NCI-H446 treated with DMSO at 0.1 percent for 48 hours (cell line): ENCODE measurements at regions not wholly inside any gene's neighbourhood (a gene's known extent, or its start where the extent isn't known, plus 50 kb on each side); places are given as distances from the start of the nearest gene placed in this dataset.

Source experiments
- DNase-seq: peaks from one replicate; lab custom pipeline; 2025; lab: John Stamatoyannopoulos, UW

GRCh38 chr4:53688186-53688790 lies 97.0 kb upstream of the LNX1 start:
- no peak for DNase-seq

GRCh38 chr4:53686521-53686920 lies 95.2 kb upstream of the LNX1 start:
- DNase-seq = no peak

DNA sequence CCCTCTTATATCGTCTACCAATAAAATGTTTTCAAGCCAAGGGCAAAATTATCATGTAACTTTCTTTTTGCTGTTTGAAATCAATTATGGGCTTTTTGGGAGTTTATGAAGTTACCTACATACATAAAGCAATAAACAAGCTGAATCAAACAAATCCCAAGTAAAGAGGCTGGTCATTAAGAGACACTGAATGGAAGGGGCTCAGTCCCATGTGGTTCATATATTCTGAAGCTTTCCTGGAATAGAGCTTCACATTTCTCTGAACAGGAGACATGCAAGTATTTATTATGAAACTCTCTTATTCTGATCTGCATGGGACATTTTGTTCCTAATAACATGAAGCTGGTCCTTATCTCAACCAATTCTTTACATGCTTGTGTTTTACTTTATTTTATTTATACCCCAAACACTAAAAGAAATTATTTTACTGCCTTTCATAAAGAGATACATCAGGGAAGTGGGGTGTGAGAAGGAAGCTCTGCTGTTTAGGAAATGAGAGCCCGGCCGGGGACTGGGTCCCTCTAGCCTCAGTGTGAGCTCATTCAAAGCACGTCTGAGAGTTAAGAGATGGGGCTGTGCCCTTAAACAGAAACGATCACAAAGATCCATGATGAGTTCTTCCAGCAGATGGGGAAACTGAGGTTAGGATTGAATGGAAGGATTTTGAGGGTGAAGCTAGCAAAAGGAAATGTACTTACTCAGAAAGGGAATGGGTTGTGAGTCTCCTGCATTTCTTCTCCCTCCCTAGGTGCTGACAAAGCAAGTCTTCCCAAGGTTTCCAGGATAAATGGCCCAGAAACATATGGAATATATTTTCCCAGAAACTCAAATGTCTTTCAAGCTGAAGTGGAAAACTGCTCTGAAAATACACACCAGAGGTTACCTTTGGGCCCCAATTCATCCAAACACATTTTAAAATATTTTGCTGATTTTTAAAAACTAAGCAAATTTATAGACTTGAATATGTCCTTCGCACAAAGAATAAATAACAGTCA lies 93.1 kb upstream of the LNX1 start:
- DNase-seq = no peak

GRCh38 chr4:53682908-53683307 lies 91.6 kb upstream of the LNX1 start:
- DNase-seq = no peak

DNA sequence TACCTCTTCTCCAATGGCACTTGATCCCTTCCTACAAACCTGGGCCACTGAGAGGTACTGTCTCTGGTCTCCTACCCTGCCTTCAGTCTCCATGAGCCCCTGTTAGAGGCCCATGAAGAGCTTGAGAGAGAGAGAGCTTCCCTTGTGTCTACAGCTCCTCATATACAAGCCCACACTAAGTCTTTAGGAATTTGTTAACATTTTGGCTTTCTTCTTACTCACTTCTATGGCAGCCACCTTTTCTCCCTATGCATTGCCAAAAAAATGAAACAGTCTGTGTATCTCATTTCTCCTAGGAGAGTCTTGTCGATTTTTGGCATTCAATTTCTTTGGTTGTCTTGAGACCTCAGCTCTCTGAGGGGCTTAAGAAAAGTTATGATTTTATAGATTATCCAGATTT lies 90.9 kb upstream of the LNX1 start:
- DNase-seq = no peak

DNA sequence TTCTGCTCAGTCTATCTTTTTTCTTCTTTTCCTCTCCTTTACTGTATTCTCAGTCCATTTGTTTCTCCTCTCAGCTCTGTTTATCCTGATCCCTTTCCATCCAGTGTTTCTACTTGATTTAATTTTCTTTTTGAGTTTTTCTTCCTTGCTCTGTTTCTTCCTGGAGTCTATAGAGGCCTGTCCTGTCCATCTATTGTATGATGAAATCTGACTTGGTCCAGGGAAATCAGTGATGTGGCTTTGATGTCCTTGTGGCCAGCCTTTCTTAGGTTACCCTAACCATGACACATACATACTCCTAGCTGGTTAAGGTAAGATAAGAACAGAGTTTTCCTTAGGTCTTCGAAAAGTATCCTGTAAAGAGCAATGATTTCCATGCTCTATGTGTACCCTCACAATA lies 89.3 kb upstream of the LNX1 start:
- DNase-seq = no peak

DNA sequence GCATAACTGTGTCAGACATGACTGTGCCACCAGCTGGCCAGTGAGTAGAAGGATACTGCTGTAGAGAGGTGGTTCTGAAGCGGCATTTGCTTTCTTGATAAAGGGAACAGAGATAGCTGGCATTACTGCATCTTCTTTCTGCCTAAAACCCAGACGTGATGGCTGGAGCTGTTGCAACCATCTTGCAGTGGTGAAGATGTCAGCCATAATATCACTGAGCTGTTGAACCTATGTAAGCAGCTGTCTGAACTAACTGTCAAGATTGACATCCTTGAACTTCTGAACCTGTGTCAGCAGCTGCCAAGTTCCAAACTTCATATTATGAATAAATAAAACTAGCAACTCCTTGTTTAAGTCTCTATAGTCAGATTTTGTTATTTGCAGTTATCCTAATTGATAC lies 88.9 kb upstream of the LNX1 start:
- DNase-seq = no peak

GRCh38 chr4:53676402-53676871 lies 85.2 kb upstream of the LNX1 start:
- no peak for DNase-seq

- no peak for DNase-seq
These were observed 83.6 kb upstream of the LNX1 start for GRCh38 chr4:53674903-53675302.

GRCh38 chr4:53672873-53673272 lies 81.6 kb upstream of the LNX1 start:
- no peak for DNase-seq

GRCh38 chr4:53671757-53672156 lies 80.5 kb upstream of the LNX1 start:
- DNase-seq = no peak

GRCh38 chr4:53659737-53660136 lies 68.5 kb upstream of the LNX1 start:
- DNase-seq = no peak

- DNase-seq = no peak
These were observed 67.8 kb upstream of the LNX1 start for GRCh38 chr4:53659112-53659511.

- DNase-seq = no peak
These were observed 66.7 kb upstream of the LNX1 start for GRCh38 chr4:53658029-53658428.

GRCh38 chr4:53656421-53656981 lies 65.2 kb upstream of the LNX1 start:
- DNase-seq = no peak

DNA sequence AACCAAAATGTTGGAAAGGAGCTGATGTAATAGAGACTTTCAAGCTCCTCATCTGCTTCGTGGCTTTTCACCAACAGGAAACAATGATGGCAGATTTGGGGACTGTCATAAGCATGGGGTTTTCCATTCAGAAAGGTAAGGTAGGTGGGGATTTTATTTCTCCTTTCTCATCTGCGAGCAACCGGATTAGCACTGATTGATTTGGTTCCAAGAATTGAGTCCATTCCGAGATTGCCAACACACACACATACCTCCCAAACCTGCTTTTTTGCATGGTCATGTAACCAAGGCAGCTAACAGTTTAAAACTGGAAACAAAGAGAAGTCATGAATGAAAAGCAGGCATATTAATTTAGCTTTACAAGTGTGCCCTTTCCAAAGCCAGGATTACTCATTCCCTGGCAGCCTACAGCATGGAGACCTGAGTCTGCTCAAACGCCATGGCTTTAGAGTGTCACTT lies 63.0 kb upstream of the LNX1 start:
- DNase-seq = peak; percentile 47

DNA sequence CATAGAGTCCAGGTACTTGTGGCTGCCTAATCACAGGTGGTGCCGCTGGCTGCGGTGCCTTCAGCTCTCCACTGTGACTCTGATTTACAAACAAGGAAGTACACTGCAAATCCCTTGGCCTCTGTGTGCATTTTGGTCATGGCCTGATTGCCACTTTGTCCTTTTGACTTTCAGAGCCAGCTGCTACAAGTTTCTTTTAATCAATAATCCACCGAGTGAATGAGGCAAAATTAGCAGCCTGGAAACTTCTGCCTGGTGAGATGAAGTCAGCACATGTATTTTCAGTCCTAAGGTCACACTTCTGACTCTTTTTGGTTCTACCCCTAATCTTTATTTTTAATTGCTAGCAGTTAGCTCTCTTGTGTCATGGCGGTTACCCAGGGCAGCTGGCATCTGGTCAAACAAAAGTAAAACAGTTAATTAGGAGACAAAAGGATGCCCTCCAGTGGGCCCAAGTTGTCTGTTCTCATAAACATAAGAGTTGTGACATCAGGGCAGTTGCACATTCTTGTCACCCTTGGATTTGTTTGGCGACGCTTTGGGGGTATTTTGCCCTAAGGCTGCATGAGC lies 62.3 kb upstream of the LNX1 start:
- DNase-seq = peak; percentile 17

- no peak for DNase-seq
These were observed 60.0 kb upstream of the LNX1 start for GRCh38 chr4:53651156-53651735.

GRCh38 chr4:53649357-53649756 lies 58.1 kb upstream of the LNX1 start:
- no peak for DNase-seq

DNA sequence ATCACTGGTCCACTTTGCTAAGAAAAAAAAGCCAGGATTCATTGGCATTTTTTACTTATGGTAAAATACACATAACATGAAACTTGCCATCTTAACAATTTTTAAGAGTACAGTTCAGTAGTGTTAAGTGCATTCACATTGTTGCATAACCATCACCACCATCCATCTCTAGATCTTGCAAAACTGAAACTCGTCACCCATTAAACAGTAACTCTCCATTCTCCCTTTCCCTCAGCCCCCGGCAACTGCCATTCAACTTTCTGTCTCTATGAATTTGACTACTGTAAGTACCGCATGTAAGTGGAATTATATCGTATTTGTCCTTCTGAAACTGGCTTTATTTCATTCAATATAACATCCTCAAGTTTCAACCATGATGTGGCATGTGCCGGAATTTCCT lies 56.3 kb upstream of the LNX1 start:
- no peak for DNase-seq

- no peak for DNase-seq
These were observed 55.5 kb upstream of the LNX1 start for GRCh38 chr4:53646795-53647194.

GRCh38 chr4:53645108-53645507 lies 53.8 kb upstream of the LNX1 start:
- DNase-seq = no peak
